Fibroblast of skin of right quadriceps (primary cell): ENCODE measurements at regions not wholly inside any gene's neighbourhood (a gene's known extent, or its start where the extent isn't known, plus 50 kb on each side); places are given as distances from the start of the nearest gene placed in this dataset.

Experiments used
- DNase-seq: peaks from one replicate; pipeline ENCODE4 v3.0.0-alpha.2; 2013

GRCh38 chr4:102441978-102442911 is 58.9 kb upstream of the NFKB1 start:
- no peak for DNase-seq

- no peak for DNase-seq
Measured at GRCh38 chr4:102444752-102445151, 56.4 kb upstream of the NFKB1 start.

GRCh38 chr4:102445213-102445612 is 55.9 kb upstream of the NFKB1 start:
- DNase-seq = no peak

- DNase-seq = no peak
Measured at GRCh38 chr4:102447413-102447812, 53.7 kb upstream of the NFKB1 start.

GRCh38 chr4:102449751-102450352 is 51.3 kb upstream of the NFKB1 start:
- DNase-seq = peak; percentile 57

- no peak for DNase-seq
Measured at GRCh38 chr4:102451266-102451665, 49.9 kb upstream of the NFKB1 start.
